ENCODE measurements at regions not wholly inside any gene's neighbourhood (a gene's known extent, or its start where the extent isn't known, plus 50 kb on each side); places are given as distances from the start of the nearest gene placed in this dataset.

- Histone ChIP-seq H3K9me1 (ENCODE audit: control insufficient read depth, insufficient read depth, low read length) (no peaks in the 10 kb centered on the region), H3K27ac (ENCODE audit: extremely low read depth, low read depth, low read length) (no peak overlapping the region), H2AFZ (ENCODE audit: low read depth, low read length) (peak overlapping the region; percentile 69), H3K36me3 (ENCODE audit: control insufficient read depth, insufficient read depth, low read length) (no peaks in the 10 kb centered on the region), H3K4me3 (no peak overlapping the region), H3K9ac (ENCODE audit: insufficient read depth in 1 of 2, low read depth in 2 of 2, low read length in 2 of 2) (no peak overlapping the region; a peak in 1 of 4 replicates), H3K4me1 (replicated peaks in 1 of 2; ENCODE audit: control insufficient read depth in 2 of 2, insufficient read depth in 2 of 2, low read length in 2 of 2) (peaks cover 12 to 54% of the 10 kb centered on the region in 2 experiments), H3K79me2 (ENCODE audit: control insufficient read depth, insufficient read depth, low read length) (no peaks in the 10 kb centered on the region), H3K9me3 (replicated peaks; ENCODE audit: control insufficient read depth, insufficient read depth, low read depth, low read length) (no peaks in the 10 kb centered on the region), H4K20me1 (replicated peaks; ENCODE audit: control insufficient read depth, insufficient read depth, low read length) (no peaks in the 10 kb centered on the region), H3K27me3 (ENCODE audit: control insufficient read depth in 2 of 2, insufficient read depth in 2 of 2, low read length in 2 of 2) (no peaks in the 10 kb centered on the region), H3K4me2 (ENCODE audit: insufficient read depth, low read length) (no peak overlapping the region)
- DNase-seq (ENCODE audit: extremely low read depth in 1 of 4, low spot score in 3 of 4) (no peak), ATAC-seq (no peak), FAIRE-seq (no peak)
- POLR2A ChIA-PET = interaction anchor here (0.7 kb wide), 1 partner anchor 677 kb away, joined by 4 read pairs; no protein-coding TSS in a partner anchor
- in situ Hi-C loops (cut with MboI) = no loop called here
- intact Hi-C loops (cut with micrococcal nuclease) = no loop called here
- BruUV-seq (replicated peaks) = no TSS peak
- CTCF ChIA-PET (ENCODE audit: low intra/inter-chr PET ratio) = no interaction called here
- TF ChIP-seq ZNF79 (CRISPR knock-in tag; IDR thresholded peaks at IDR 0.05; ENCODE audit: low read depth) = no peak
- no peak for TF ChIP-seq RBBP5 (IDR thresholded peaks at IDR 0.05; ENCODE audit: borderline replicate concordance, insufficient read depth, low read length, poor library complexity, severe bottlenecking)
- no peak for TF ChIP-seq SNIP1 (IDR thresholded peaks at IDR 0.05; ENCODE audit: low read depth)
- no peak for TF ChIP-seq TAF9B (IDR thresholded peaks at IDR 0.05; ENCODE audit: partially characterized antibody)
- TF ChIP-seq NELFE (IDR thresholded peaks at IDR 0.05; ENCODE audit: insufficient read depth, insufficient read length) = no peak
- 0 out of 2 replicates have a peak, but pooled peaks have one; percentile 36 for TF ChIP-seq ZNF311 (CRISPR knock-in tag; IDR thresholded peaks at IDR 0.05)
- no peak for TF ChIP-seq ZC3H8 (IDR thresholded peaks at IDR 0.05)
- no peak for TF ChIP-seq ZNF431 (CRISPR knock-in tag; IDR thresholded peaks at IDR 0.05)
- no peak for TF ChIP-seq NFYB (IDR thresholded peaks at IDR 0.05; ENCODE audit: extremely low read depth, insufficient read length)
- peak; percentile 66; the same call in 1 of the 2 replicates for TF ChIP-seq FOXJ2 (tag; IDR thresholded peaks at IDR 0.05)
- TF ChIP-seq CBX2 (IDR thresholded peaks at IDR 0.05; ENCODE audit: insufficient read depth, low read length, poor library complexity, severe bottlenecking) = no peak
- no peak for TF ChIP-seq COPS2 (conservative IDR thresholded peaks at IDR 0.05)
- no peak for TF ChIP-seq TCF7L2 (IDR thresholded peaks at IDR 0.05; ENCODE audit: low read depth, low read length)
- no peak for TF ChIP-seq TEAD1 (CRISPR knock-in tag; IDR thresholded peaks at IDR 0.05)
- TF ChIP-seq NCOR1 (IDR thresholded peaks at IDR 0.05) = no peak
- no peak for TF ChIP-seq HDAC6 (IDR thresholded peaks at IDR 0.05; ENCODE audit: low read depth, low read length)
- no peak for TF ChIP-seq ZNF668 (CRISPR knock-in tag; IDR thresholded peaks at IDR 0.05)
- no peak for TF ChIP-seq MED1 (CRISPR knock-in tag; IDR thresholded peaks at IDR 0.05; ENCODE audit: borderline replicate concordance)
- 0 out of 2 replicates have a peak, but pooled peaks have one; percentile 18 for TF ChIP-seq MAFG (tag; conservative IDR thresholded peaks at IDR 0.05)
- TF ChIP-seq MIER1 (IDR thresholded peaks at IDR 0.05; ENCODE audit: low read depth) = no peak
Observed at GRCh38 chr3:170780955-170781354, 89.0 kb downstream of the RPL22L1 start.

Data from K562 (cell line).